KG1 (cell line): ENCODE measurements at regions not wholly inside any gene's neighbourhood (a gene's known extent, or its start where the extent isn't known, plus 50 kb on each side); places are given as distances from the start of the nearest gene placed in this dataset.

ENCODE experiments used
- DNase-seq: peaks from one replicate; lab custom pipeline; 2025; lab: John Stamatoyannopoulos, UW

- DNase-seq: no peak
Measured at GRCh38 chr5:18111906-18112465, 477.7 kb downstream of the TAF11L14 start.

GRCh38 chr5:18113721-18114120 lies 479.5 kb downstream of the TAF11L14 start:
- DNase-seq: no peak

- no peak for DNase-seq
Measured at GRCh38 chr5:18114151-18114757, 480.0 kb downstream of the TAF11L14 start.

- DNase-seq: no peak
Measured at GRCh38 chr5:18117968-18118367, 483.7 kb downstream of the TAF11L14 start.

GRCh38 chr5:18119156-18119785 lies 485.0 kb downstream of the TAF11L14 start:
- no peak for DNase-seq

- DNase-seq: no peak
Measured at GRCh38 chr5:18141222-18141621, 507.0 kb downstream of the TAF11L14 start.

GRCh38 chr5:18142831-18143230 lies 508.6 kb downstream of the TAF11L14 start:
- DNase-seq: no peak

- DNase-seq: no peak
Measured at GRCh38 chr5:18152671-18153070, 518.4 kb downstream of the TAF11L14 start.

GRCh38 chr5:18158166-18158565 lies 523.9 kb downstream of the TAF11L14 start:
- DNase-seq: no peak

GRCh38 chr5:18159331-18159730 lies 525.1 kb downstream of the TAF11L14 start:
- DNase-seq: no peak

- no peak for DNase-seq
Measured at GRCh38 chr5:18171684-18172083, 537.4 kb downstream of the TAF11L14 start.

GRCh38 chr5:18179579-18179978 lies 545.3 kb downstream of the TAF11L14 start:
- DNase-seq: no peak

GRCh38 chr5:18181575-18181974 lies 547.3 kb downstream of the TAF11L14 start:
- no peak for DNase-seq

- no peak for DNase-seq
Measured at GRCh38 chr5:18195910-18196309, 561.6 kb downstream of the TAF11L14 start.

GRCh38 chr5:18197734-18198133 lies 563.5 kb downstream of the TAF11L14 start:
- DNase-seq: no peak

- no peak for DNase-seq
Measured at GRCh38 chr5:18202164-18202563, 567.9 kb downstream of the TAF11L14 start.

- no peak for DNase-seq
Measured at GRCh38 chr5:18203296-18203695, 569.0 kb downstream of the TAF11L14 start.

GRCh38 chr5:18213666-18214065 lies 579.4 kb downstream of the TAF11L14 start:
- no peak for DNase-seq

GRCh38 chr5:18216016-18216415 lies 581.8 kb downstream of the TAF11L14 start:
- no peak for DNase-seq

GRCh38 chr5:18216729-18217128 lies 582.5 kb downstream of the TAF11L14 start:
- DNase-seq: no peak

GRCh38 chr5:18219241-18219640 lies 585.0 kb downstream of the TAF11L14 start:
- DNase-seq: no peak

GRCh38 chr5:18220631-18221030 lies 586.4 kb downstream of the TAF11L14 start:
- DNase-seq: no peak

- no peak for DNase-seq
Measured at GRCh38 chr5:18236386-18236785, 602.1 kb downstream of the TAF11L14 start.

- DNase-seq: no peak
Measured at GRCh38 chr5:18238321-18238720, 604.1 kb downstream of the TAF11L14 start.
